Motor neuron (in vitro differentiated cells): ENCODE measurements at regions not wholly inside any gene's neighbourhood (a gene's known extent, or its start where the extent isn't known, plus 50 kb on each side); places are given as distances from the start of the nearest gene placed in this dataset.
"Not testable (repeated sequence)": the region's sequence is repeated elsewhere in the genome, so short reads cannot be mapped to it uniquely, and the experiment has no call there.

Experiments
- ATAC-seq, 8 experiments: fragments of 200-7000 bp; cut with Tn5 transposase; replicated peaks in 6 of 8; 2 replicates each; pipeline ENCODE4 v1.8.0; 2021; ENCODE audit warnings: mild to moderate bottlenecking in 8 of 8, moderate library complexity in 8 of 8
- H3K27ac ChIP-seq, 2 donors: fragments of 250-450 bp; sonication (Bioruptor Pico); 2 replicates each; pipeline ENCODE4 v1.9.0; 2021; ENCODE audit warnings: antibody characterized with exemption in 2 of 2, mild to moderate bottlenecking in 2 of 2, moderate library complexity in 1 of 2
- H3K4me1 ChIP-seq, 2 donors: fragments of 250-450 bp; sonication (Bioruptor Pico); replicated peaks in 1 of 2; 2 replicates each; pipeline ENCODE4 v1.6.1; 2021; ENCODE audit warnings: antibody characterized with exemption in 2 of 2, mild to moderate bottlenecking in 2 of 2, moderate library complexity in 1 of 2
- H3K4me3 ChIP-seq, 5 donors: fragments of 250-450 bp; sonication (Bioruptor Pico); 2 replicates each; pipeline ENCODE4 v1.9.0; 2021; ENCODE audit warnings: antibody characterized with exemption in 5 of 5, mild to moderate bottlenecking in 5 of 5, moderate library complexity in 4 of 5
- WGBS, 10 experiments: fragments of 450-650 bp; shearing (Covaris generic); methylation state at CpG; one replicate each; pipeline ENCODE4 v1.0.0; 2022; 5-methylcytosine and 5-hydroxymethylcytosine counted together
- in situ Hi-C, 9 experiments: fragments of 400-800 bp; cut with MboI; loops; one replicate each; pipeline ENCODE4 v1.15.0; 2021; ENCODE audit warnings: low sequenced_read_pairs in 9 of 9, low pct_unique_long_range_greater_than_20kb in 2 of 9; ENCODE audit not compliant: unreplicated experiment in 9 of 9

DNA sequence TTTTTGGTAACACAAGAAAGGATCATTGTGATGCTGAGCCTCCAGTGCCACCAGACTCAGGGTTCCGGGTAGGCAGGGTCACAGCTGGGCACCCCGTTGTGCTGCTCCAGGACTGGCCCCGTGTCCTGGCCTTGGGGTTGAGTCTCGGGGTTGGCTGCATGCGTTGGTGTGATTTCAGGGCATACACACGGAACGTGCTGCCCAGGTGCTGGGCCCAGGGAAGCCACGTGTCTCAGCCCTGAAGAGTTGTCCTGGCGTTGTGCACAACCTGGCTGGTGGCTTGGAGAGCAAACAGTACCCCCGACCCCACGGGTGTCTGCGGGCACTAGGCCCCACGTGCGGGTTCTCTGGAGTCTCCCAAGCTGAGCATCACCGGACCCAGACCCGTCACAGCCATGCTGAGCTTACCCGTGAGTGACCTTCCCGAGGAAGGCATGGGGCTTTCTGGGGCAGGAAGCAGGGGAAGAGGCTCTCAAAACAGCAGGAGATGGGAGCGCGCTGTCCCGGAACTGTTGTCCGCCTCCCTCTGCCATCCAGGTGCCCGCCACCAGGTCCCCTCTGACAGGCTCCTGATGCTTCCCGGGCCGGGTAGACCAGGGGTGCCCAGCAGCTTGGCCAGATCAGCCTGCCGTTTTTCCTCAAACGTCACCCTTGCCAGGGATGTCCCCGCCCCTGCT lies 66.1 kb upstream of the ENPP6 start:
- peaks cover 0 to 17% of the 10 kb centered on the region in 2 donors for H3K4me1 ChIP-seq
- 60 to 100% (median 73%) methylated on average over 2 to 7 of the region's 28 CpGs; no CpG with 5 or more reads in 6 of the 10 experiments for WGBS, 10 experiments
- H3K27ac ChIP-seq, result no peak overlapping the region

DNA sequence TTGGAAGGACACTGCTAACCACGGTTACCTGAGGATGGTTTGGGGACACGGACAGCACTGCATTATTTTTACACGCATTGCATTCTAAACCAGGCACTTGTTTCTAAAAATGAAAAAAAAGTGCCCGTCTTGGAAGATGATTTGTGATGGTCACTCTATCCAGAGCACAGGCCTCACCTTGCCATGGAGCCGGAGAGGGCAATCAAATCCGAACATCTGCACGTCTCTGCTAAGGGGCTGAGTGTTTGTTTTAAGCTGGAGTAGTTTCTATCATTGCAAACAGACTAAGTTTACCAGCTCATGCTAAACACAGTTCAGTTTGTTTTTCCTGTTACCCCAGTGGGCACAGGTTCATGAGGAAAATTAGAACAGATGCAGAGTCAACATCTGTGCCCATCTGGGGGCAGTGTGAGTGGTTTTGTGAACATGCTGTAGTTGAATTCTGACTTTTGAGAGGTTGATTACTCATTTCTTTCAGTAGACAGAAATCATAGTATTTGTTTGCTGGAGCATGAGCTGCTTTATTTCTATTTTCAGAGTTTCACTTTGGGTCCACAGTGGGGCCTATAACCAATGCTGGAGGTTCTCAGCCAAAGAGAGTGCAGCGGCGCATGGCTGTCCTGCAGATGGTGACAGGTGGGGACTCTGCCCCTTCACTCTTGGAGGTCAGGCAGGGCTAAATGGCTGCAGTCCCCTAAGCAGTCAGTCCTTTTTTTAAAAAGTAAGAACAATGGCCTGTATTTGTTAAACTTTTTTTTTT lies 65.4 kb upstream of the ENPP6 start:
- peaks cover 0 to 11% of the 10 kb centered on the region in 2 donors for H3K4me1 ChIP-seq
- no peak overlapping the region for H3K4me3 ChIP-seq
- H3K27ac ChIP-seq, result no peak overlapping the region
- in situ Hi-C loops, result loop anchor here in 3 of 9 experiments (25.0 kb wide), 1 partner anchor 254 kb away; no protein-coding TSS in a partner anchor
- WGBS, 10 experiments, result 70 to 100% (median 84%) methylated on average over 1 to 7 of the region's 9 CpGs; no CpG with 5 or more reads in 1 of the 10 experiments
- peak in 2 of 8 experiments; percentile 14 to 30 for ATAC-seq

More for the DNA sequence above, 66.1 kb upstream of the ENPP6 start:
- in situ Hi-C loops, result loop anchor here in 3 of 9 experiments (25.0 kb wide), 1 partner anchor 254 kb away; no protein-coding TSS in a partner anchor
- peak in 1 of 8 experiments; percentile 9 for ATAC-seq
- H3K4me3 ChIP-seq, result no peak overlapping the region

DNA sequence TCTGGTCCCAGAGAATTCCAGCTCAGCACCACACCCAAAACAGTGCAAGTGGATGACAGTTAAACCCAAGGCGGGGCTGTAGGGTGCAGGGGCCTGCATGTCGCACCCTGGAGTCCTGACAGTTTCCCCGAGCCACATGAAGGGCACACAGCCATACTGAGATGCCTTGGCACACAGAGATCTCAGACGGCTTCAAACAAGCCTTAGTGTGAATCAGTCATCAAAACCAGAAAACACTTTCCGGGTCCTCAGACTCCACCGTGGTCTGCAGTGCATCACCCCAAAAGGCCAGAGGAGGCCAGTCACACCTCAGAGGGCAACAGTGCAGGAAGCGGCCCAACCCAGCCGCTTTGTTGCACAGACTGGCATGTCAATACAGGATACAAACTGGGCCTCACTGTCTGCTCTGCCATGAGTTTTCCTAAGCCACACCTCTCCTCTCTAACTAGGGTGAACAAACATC lies 64.6 kb upstream of the ENPP6 start:
- Histone ChIP-seq H3K27ac (no peak overlapping the region), H3K4me3 (no peak overlapping the region), H3K4me1 (peaks cover 0 to 6% of the 10 kb centered on the region in 2 donors)
- in situ Hi-C loops, result loop anchor here in 3 of 9 experiments (25.0 kb wide), 1 partner anchor 255 kb away; no protein-coding TSS in a partner anchor
- 20 to 100% (median 80%) methylated on average over 1 to 6 of the region's 8 CpGs; no CpG with 5 or more reads in 4 of the 10 experiments for WGBS, 10 experiments
- ATAC-seq, result peak in 3 of 8 experiments; percentile 46 to 69 (median 60)

DNA sequence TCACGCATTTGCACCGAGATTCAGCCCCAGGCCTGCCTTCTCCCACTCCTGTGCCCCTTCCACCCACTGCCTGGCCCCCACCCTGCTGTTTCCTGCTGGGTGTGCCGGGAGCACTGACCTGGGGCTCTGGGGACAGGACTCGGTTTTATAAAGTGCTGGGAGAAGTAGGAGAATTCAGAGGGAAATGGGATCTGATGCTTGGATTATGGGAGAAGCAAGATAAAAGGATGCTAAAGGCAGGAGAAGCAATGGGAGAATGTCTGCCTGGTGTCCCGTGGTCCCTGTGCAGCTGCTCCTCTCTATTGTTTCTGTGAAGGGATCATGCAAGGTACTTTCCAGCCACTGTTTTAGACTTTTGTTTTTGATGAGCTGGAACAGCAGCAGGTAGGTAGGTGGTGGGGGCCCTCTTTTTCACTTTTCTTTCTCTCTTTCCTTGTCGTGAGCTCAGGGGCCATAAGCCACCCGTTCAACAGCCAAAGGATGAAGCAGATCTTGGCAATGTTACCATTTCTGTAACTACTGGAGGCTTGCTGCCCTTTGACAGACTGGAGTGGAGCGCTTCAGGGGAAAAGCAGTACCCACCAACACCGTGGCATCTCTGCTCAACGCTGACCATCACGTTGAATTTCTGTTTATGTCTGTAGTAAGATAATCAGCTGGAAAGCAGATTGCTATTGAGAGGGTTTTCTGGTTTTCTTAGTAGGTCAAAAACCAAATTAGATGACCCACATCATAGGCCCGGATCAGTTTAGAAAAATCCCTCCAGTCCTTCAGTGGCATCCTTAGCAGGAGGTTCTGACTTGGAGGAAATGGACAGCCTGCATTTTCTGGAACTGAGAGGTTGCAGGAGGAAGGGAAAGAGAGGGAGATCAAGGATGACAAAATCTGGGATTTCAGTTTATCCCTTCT lies 63.8 kb upstream of the ENPP6 start:
- in situ Hi-C loops, result loop anchor here in 3 of 9 experiments (25.0 kb wide), 1 partner anchor 256 kb away; no protein-coding TSS in a partner anchor
- 0 to 100% (median 83%) methylated on average over 1 to 8 of the region's 12 CpGs; no CpG with 5 or more reads in 2 of the 10 experiments for WGBS, 10 experiments
- no peak for ATAC-seq
- no peak overlapping the region for H3K4me3 ChIP-seq
- no peak overlapping the region for H3K27ac ChIP-seq
- peaks cover 0 to 6% of the 10 kb centered on the region in 2 donors for H3K4me1 ChIP-seq

DNA sequence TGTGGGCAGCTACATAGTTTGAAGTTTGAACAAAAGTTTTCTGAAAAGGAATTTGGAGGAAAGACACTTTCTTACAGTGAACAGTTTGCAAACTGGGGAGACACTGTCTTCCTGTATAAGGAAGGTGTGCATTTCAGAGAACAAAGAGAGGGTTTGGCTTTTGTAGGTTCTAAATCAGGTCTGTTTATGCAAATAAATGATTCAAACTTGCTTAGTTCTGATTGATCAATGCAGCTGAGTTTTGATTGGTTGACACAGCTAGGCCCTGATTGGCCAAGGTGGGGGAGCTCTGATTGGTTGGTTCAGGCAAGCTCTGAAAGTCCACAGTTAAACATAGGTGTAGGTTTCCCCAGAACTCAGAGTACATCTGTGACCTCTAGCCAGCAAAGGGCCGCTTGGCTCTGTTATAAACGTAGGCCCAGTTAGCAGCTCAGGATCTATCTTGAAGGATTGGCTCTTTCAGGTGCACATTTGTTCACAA lies 63.0 kb upstream of the ENPP6 start:
- Histone ChIP-seq H3K4me1 (peaks cover 0 to 6% of the 10 kb centered on the region in 2 donors), H3K4me3 (no peak overlapping the region), H3K27ac (no peak overlapping the region)
- 80 to 100% (median 100%) methylated on average over 1 to 2 of the region's 2 CpGs; no CpG with 5 or more reads in 2 of the 10 experiments for WGBS, 10 experiments
- ATAC-seq, result no peak
- in situ Hi-C loops, result loop anchor here in 3 of 9 experiments (25.0 kb wide), 1 partner anchor 257 kb away; no protein-coding TSS in a partner anchor

DNA sequence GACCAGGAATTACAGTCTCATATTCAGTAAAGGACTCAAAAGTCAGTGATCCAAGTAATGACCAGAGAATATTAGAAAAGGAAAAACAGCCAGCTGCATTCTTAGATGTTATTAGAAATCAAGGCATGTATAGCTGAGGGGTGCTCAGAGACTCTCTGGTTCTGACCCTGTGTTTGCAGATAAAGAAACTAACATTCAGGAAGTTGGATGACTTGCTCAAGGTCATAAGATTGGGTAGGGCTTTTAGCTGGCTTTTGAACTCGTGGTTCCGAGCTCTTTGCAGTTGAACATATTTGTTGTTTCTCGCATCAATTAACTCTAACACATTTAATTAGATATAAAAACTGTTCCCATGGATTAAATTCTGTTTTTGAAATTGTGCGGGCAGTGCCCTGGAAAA lies 62.5 kb upstream of the ENPP6 start:
- in situ Hi-C loops, result loop anchor here in 3 of 9 experiments (25.0 kb wide), 1 partner anchor 257 kb away; no protein-coding TSS in a partner anchor
- no peak overlapping the region for H3K4me3 ChIP-seq
- H3K27ac ChIP-seq, result no peak overlapping the region
- 70 to 97% (median 92%) methylated on average over 2 to 4 of the region's 4 CpGs; no CpG with 5 or more reads in 1 of the 10 experiments for WGBS, 10 experiments
- H3K4me1 ChIP-seq, result peaks cover 0 to 6% of the 10 kb centered on the region in 2 donors
- no peak for ATAC-seq

DNA sequence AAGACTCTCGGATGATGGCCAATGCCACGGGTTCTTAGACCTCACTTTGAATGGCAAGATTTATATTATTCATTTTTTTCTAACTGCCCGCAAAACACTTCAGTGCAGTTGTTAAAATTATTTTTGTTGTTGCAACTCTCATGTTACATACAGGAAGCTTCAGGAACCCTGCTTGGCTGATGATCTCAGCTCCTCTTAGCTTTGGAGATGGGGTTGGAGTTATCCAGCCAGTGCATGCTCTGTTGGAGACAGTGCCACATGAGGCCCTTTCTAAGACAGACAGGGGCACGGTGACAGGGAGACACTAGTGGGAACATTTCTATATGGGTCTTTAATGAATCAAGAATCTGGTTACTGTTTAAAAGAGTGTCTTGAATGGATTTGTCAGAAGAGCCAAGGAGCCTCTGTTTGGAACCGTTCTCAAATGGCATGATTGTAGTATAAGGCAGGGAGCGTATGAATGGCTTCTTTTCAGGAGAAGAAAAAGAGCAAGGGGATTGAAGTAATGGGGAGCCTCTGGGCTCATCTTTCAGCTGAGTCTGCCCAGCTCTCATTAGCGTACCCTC lies 61.9 kb upstream of the ENPP6 start:
- in situ Hi-C loops, result loop anchor here in 3 of 9 experiments (25.0 kb wide), 1 partner anchor 258 kb away; no protein-coding TSS in a partner anchor
- 50 to 95% (median 82%) methylated on average over 3 to 7 of the region's 7 CpGs for WGBS, 10 experiments
- Histone ChIP-seq H3K4me1 (peaks cover 0 to 6% of the 10 kb centered on the region in 2 donors), H3K27ac (no peak overlapping the region), H3K4me3 (no peak overlapping the region)
- no peak for ATAC-seq

DNA sequence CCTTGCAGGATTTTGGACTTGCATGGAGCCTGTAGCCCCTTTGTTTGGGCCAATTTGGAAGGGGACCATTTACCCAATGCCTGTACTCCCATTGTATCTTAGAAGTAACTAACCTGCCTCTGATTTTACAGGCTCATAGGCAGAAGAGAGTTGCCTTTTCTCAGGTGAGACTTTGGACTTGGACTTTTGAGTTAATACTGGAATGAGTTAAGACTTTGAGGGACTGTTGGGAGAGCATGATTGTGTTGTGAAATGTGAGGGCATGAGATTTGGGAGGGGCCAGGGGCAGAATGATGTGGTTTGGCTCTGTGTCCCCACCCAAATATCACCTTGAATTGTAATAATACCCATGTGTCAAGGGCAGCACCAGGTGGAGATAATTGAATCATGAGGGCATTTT lies 60.1 kb upstream of the ENPP6 start:
- in situ Hi-C loops, result loop anchor here in 3 of 9 experiments (25.0 kb wide), 1 partner anchor 260 kb away; no protein-coding TSS in a partner anchor
- not testable (repeated sequence) for H3K4me3 ChIP-seq, H3K4me1 ChIP-seq, H3K27ac ChIP-seq, ATAC-seq

DNA sequence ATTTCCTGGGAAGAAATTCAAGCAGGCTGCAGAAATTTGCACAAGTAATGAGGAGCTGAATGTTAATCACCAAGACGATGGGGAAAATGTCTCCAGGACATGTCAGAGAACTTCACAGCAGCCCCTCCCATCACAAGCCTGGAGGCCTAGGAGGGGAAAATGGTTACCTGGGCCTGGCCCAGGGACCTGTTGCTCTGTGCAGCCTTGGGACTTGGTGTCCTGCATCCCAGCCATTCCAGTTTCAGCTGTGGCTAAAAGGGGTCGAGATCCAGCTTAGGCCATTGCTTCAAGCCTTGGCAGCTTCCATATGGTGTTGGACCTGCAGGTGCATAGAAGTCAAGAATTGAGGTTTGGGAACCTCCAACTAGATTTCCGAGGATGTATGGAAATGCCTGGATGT lies 59.3 kb upstream of the ENPP6 start:
- in situ Hi-C loops, result loop anchor here in 3 of 9 experiments (25.0 kb wide), 1 partner anchor 260 kb away; no protein-coding TSS in a partner anchor
- H3K4me3 ChIP-seq, H3K4me1 ChIP-seq, ATAC-seq, H3K27ac ChIP-seq: not testable (repeated sequence)
- WGBS, 10 experiments, result 0 to 85% (median 30%) methylated on average over 1 to 2 of the region's 3 CpGs; no CpG with 5 or more reads in 2 of the 10 experiments

DNA sequence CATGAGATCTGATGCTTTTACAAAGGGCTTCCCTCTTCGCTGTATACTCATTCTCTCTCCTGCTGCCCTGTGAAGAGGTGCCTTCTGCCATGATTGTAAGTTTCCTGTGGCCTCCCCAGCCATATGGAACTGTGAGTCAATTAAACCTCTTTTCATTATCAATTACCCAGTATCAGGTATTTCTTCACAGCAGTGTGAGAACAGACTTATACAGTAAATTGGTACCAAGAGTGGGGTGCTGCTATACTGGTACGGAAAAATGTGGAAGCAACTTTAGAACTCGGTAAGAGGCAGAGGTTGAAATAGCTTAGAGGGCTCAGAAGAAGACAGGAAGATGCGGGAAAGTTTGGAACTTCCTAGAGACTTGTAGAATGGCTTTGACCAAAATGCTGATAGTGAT lies 58.7 kb upstream of the ENPP6 start:
- WGBS, 10 experiments, result 38 to 100% (median 71%) methylated on average over 1 to 4 of the region's 4 CpGs
- H3K4me1 ChIP-seq, H3K27ac ChIP-seq, H3K4me3 ChIP-seq, ATAC-seq: not testable (repeated sequence)
- in situ Hi-C loops, result loop anchor here in 3 of 9 experiments (25.0 kb wide), 1 partner anchor 261 kb away; no protein-coding TSS in a partner anchor

DNA sequence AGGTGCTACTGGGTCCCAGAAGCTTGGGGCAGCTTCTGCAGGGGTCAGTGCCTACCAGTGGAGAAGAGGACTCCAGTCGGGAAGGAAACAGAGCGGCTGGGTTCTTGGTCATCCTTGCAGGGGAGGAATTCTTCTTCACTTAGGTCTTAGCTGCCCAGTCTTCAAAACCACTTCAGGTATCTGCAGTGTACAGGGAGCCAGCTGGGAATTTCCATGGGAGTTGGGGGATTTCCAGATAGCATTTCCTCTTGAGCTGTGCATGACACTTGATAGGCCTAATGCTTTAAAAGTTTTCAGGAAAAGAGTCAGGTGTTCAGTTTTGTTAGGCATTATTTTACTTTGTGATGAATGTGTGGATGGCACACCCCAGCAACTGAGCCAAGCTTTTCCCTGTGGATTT lies 58.1 kb upstream of the ENPP6 start:
- no peak for ATAC-seq
- WGBS, 10 experiments, result 80 to 100% methylated on average over 1 of the region's 2 CpGs; no CpG with 5 or more reads in 8 of the 10 experiments

More for the DNA sequence above, 58.1 kb upstream of the ENPP6 start:
- H3K4me1 ChIP-seq, result no peaks in the 10 kb centered on the region
- no peak overlapping the region for H3K27ac ChIP-seq
- H3K4me3 ChIP-seq, result no peak overlapping the region
- in situ Hi-C loops, result loop anchor here in 3 of 9 experiments (25.0 kb wide), 1 partner anchor 262 kb away; no protein-coding TSS in a partner anchor
